HEK293T (cell line): ENCODE measurements at regions not wholly inside any gene's neighbourhood (a gene's known extent, or its start where the extent isn't known, plus 50 kb on each side); places are given as distances from the start of the nearest gene placed in this dataset.

Source experiments
- BHLHE40 ChIP-seq: fragments of 450-650 bp; IDR thresholded peaks from 2 replicates; pipeline ENCODE4 v1.6.1; 2016; ENCODE audit warnings: mild to moderate bottlenecking, moderate library complexity, borderline replicate concordance
- ELF4 ChIP-seq: fragments of 450-650 bp; IDR thresholded peaks from 2 replicates; pipeline ENCODE4 v1.6.1; 2017; ENCODE audit warnings: antibody characterized with exemption
- FOXA1 ChIP-seq: fragments of 450-650 bp; IDR thresholded peaks from 2 replicates; pipeline ENCODE4 v1.6.1; 2016; ENCODE audit warnings: mild to moderate bottlenecking
- FOXK2 ChIP-seq: fragments of 450-650 bp; IDR thresholded peaks from 2 replicates; pipeline ENCODE4 v1.6.1; 2016; ENCODE audit warnings: mild to moderate bottlenecking
- FOXM1 ChIP-seq: fragments of 450-650 bp; IDR thresholded peaks from 2 replicates; pipeline ENCODE4 v1.6.1; 2017; ENCODE audit warnings: mild to moderate bottlenecking, borderline replicate concordance
- NFRKB ChIP-seq: fragments of 450-650 bp; IDR thresholded peaks from 2 replicates; pipeline ENCODE4 v1.6.1; 2016; ENCODE audit warnings: mild to moderate bottlenecking, moderate library complexity
- SP1 ChIP-seq: fragments of 450-650 bp; IDR thresholded peaks from 2 replicates; pipeline ENCODE4 v1.6.1; 2017
- SUZ12 ChIP-seq: fragments of 450-650 bp; IDR thresholded peaks from 2 replicates; pipeline ENCODE4 v1.6.1; 2016; ENCODE audit warnings: mild to moderate bottlenecking

DNA sequence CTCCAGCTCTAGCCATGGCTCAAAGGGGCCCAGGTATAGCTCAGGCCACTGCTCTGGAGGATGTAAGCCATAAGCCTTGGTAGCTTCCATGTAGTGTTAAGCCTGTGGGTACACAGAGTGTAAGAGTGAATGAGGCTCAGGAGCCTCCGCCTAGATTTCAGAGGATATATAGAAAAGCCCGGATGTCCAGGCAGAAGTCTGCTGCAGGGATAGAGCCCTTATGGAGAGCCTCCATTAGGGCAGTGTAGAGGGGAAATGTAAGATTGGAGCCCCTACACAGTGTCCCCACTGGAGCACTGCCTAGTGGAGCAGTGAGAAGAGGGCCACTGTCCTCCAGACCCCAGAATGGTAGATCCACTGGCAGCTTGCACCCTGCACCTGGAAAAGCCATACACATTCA is 240.8 kb upstream of the KLF14 start:
- no peak for TF ChIP-seq SUZ12
- TF ChIP-seq ELF4, result no peak
- no peak for TF ChIP-seq FOXK2
- no peak for TF ChIP-seq SP1
- TF ChIP-seq FOXA1, result no peak
- TF ChIP-seq FOXM1, result no peak
- TF ChIP-seq NFRKB, result no peak
- TF ChIP-seq BHLHE40, result no peak
